HG02973 (cell line): ENCODE measurements at regions not wholly inside any gene's neighbourhood (a gene's known extent, or its start where the extent isn't known, plus 50 kb on each side); places are given as distances from the start of the nearest gene placed in this dataset.

Source experiments
- ATAC-seq: cut with Tn5 transposase; IDR thresholded peaks from one replicate; pipeline ENCODE4 v1.9.1; 2021; ENCODE audit warnings: moderate library complexity; ENCODE audit not compliant: unreplicated experiment

DNA sequence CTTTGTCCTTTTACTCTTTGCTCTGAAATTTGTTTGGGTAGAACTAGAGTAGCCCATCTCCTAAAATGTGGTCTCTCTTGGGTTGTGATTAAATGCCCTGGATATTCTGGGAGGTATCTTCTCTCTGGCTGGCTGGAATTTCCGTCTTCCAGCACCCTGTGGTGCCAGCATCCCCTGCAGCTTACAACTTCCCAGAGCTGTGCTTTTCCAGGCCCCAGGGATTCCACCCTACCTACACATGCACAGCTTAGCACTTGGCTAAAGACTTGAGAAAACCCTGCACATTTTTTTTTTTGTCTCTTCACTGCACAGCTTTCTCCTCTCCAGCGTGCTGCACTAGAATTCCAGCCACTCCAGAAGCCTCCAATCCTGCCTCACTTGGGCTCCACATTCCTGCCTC, 334.7 kb downstream of the IRS2 start:
- no peak for ATAC-seq

GRCh38 chr13:109448629-109449028, 337.8 kb downstream of the IRS2 start:
- ATAC-seq = no peak

DNA sequence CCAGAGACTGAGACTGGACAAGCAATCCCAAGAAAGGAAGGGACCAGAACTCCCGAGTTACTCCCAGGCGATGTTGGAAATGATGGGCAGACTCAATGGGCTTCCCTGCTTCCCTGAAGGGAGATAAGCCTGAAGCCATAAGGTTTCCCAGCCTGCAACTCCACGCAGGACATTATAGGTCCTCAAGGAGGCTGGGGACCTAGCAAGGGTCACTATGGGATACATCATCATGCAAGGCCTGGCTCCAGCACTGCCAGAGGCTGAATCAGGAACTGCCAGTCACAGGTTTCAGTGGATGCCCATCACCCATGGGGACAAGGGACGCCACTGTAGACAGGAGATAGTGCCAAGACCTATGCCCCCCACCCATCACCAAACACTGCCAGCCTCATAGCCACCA, 338.7 kb downstream of the IRS2 start:
- ATAC-seq = no peak

- no peak for ATAC-seq
These were observed 346.1 kb downstream of the IRS2 start for GRCh38 chr13:109440320-109440719.

GRCh38 chr13:109439813-109440212, 346.6 kb downstream of the IRS2 start:
- ATAC-seq = no peak

DNA sequence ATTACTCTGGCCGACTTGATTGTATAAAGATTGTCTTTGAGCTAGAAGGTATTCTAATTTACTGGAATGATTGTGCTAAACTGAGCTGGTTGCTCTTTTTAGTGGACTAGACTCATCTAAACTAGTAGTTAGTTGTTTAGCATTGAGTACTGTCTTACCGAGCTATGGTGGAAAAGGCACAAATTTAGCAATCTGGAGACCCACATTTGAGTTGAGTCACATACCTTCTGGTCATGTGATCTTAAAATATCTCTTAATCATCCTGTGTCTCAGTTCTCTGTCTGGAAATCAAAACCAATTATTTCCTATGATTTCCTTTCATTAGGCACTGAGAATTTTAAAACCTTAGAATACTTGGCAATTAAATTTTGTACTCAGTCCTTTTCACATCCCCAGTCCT, 349.5 kb downstream of the IRS2 start:
- no peak for ATAC-seq

GRCh38 chr13:109436055-109436622, 350.2 kb downstream of the IRS2 start:
- no peak for ATAC-seq

DNA sequence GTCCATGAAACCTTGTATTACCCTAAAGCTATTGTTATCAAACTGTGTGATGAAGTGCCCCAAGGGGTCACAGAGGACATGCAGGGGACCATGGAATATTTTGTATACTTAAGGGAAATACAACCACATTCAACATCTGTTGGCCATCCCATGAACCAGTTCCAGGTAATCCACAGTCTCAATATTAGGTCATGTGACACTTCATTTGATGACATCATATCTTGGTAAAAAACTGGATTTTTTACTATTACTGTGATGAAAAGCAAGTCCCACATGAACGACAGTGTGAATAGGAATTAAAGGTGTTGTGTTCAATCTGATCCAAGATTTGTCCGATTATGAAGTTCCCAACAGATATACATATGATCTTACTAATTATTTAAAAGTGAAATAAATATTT, 355.2 kb downstream of the IRS2 start:
- ATAC-seq = no peak

GRCh38 chr13:109428146-109428545, 358.2 kb downstream of the IRS2 start:
- ATAC-seq = no peak

- no peak for ATAC-seq
These were observed 358.7 kb downstream of the IRS2 start for GRCh38 chr13:109427695-109428094.

DNA sequence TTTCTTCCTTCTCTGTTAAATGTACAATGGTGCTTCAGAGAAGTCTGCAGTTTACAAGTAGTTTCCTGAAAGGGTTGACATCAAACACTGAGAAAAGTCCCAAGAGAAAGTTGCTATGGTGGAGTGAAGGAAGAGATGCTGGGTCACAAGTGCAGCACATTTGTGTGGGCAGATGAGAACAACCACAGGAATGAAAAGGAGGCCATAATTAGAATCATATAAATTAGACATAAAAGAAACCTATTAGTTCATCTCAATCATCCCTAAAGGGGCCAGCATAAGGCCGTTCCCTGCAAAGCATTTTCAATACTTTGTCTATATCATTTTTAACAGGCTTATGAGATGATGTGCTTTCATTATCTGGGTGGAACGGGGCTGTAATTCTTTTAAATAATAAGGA, 359.2 kb downstream of the IRS2 start:
- ATAC-seq = no peak

DNA sequence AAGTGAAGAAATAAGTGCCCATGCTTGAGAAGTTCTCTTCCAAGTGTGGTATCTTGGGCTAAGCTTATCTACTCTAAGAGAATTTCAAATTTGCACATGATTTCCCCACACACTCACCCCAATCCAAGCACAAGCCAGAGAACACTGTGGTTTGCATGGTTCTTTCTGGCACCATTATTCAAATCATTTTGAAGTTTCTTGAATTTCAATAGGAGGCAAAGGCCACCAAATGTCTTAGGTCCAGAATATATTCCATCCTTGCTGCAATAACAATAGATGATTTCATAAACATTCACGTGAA, 359.7 kb downstream of the IRS2 start:
- no peak for ATAC-seq

GRCh38 chr13:109425821-109426689, 360.3 kb downstream of the IRS2 start:
- ATAC-seq = no peak

- no peak for ATAC-seq
These were observed 364.2 kb downstream of the IRS2 start for GRCh38 chr13:109422161-109422560.

DNA sequence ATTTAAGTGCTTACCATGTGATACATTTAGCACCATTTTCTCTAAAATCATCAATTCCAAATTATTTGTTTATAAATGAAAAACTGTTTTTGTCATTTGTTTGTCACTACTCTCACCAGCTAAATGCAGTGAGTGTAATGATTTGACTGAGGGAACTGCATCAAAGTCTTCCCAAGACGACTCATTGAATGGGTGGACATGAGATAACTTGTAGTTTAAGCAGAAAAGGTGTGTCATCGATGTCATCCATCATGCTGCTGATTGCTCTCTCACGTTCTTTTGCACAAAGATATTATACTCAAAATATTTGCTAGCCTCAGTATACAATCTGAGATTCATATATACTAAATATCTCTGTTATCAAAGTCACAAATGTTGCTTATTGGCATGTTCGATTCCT, 366.5 kb downstream of the IRS2 start:
- no peak for ATAC-seq

- no peak for ATAC-seq
These were observed 368.3 kb downstream of the IRS2 start for GRCh38 chr13:109418111-109418510.

DNA sequence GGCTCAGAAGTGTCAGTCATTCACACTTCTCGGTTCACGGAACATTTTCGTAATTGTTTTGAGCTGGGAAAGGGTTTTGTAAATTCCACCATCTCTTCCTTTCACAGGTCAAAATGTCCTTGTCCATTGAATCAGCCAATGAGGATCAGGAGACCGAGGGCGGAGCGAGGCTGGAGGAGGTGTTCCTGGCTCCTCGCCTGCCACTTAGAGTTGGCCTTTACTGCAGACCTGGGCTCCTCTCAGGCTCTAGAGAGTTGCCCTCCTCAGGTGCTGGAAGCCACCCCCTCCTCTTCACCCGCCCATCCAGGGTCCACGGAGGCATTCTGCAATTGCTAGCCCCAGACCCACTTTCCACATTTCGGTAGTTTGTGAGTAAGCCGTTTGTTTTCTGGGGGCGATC, 370.4 kb downstream of the IRS2 start:
- ATAC-seq = no peak

- no peak for ATAC-seq
These were observed 371.3 kb downstream of the IRS2 start for GRCh38 chr13:109415057-109415456.

- ATAC-seq = no peak
These were observed 374.0 kb downstream of the IRS2 start for GRCh38 chr13:109412283-109412901.

- ATAC-seq = no peak
These were observed 375.5 kb downstream of the IRS2 start for GRCh38 chr13:109410868-109411267.

GRCh38 chr13:109408591-109409382, 377.6 kb downstream of the IRS2 start:
- ATAC-seq = no peak
